MM.1S (cell line): ENCODE measurements at regions not wholly inside any gene's neighbourhood (a gene's known extent, or its start where the extent isn't known, plus 50 kb on each side); places are given as distances from the start of the nearest gene placed in this dataset.

Source experiments
- DNase-seq: peaks from one replicate; pipeline ENCODE4 v3.0.0-alpha.2; 2015
- H2AFZ ChIP-seq: fragments of 300-600 bp; sonication (generic); 2 replicates; pipeline ENCODE4 v1.6.0; 2016; ENCODE audit warnings: antibody characterized with exemption, low read length
- H3F3A ChIP-seq: fragments of 300-600 bp; sonication (generic); 2 replicates; pipeline ENCODE4 v1.6.1; 2016; ENCODE audit warnings: mild to moderate bottlenecking, antibody characterized with exemption, low read length, moderate library complexity, mixed read lengths; ENCODE audit not compliant: insufficient read depth
- H3K27ac ChIP-seq: fragments of 300-600 bp; sonication (generic); 2 replicates; pipeline ENCODE4 v1.5.1; 2016; ENCODE audit warnings: mild to moderate bottlenecking, low read length
- H3K27me3 ChIP-seq: fragments of 300-600 bp; sonication (generic); replicated peaks from 2 replicates; pipeline ENCODE4 v1.6.0; 2016; ENCODE audit warnings: low read length; ENCODE audit not compliant: insufficient read depth
- H3K36me3 ChIP-seq: fragments of 300-600 bp; sonication (generic); replicated peaks from 2 replicates; pipeline ENCODE4 v1.6.1; 2016; ENCODE audit warnings: mild to moderate bottlenecking, low read length, mixed read lengths; ENCODE audit not compliant: insufficient read depth
- H3K4me1 ChIP-seq: fragments of 300-600 bp; sonication (generic); 2 replicates; pipeline ENCODE4 v1.6.1; 2016; ENCODE audit warnings: low read length, mixed read lengths
- H3K4me2 ChIP-seq: fragments of 300-600 bp; sonication (generic); 2 replicates; pipeline ENCODE4 v1.6.0; 2016; ENCODE audit warnings: low read depth, low read length
- H3K4me3 ChIP-seq: fragments of 300-600 bp; sonication (generic); 2 replicates; pipeline ENCODE4 v1.5.1; 2016; ENCODE audit warnings: low read length, mixed read lengths
- H3K79me2 ChIP-seq: fragments of 300-600 bp; sonication (generic); 2 replicates; pipeline ENCODE4 v1.6.1; 2016; ENCODE audit warnings: mixed run types, low read length, mixed read lengths
- H3K9ac ChIP-seq: fragments of 300-600 bp; sonication (generic); 2 replicates; pipeline ENCODE4 v1.6.1; 2016; ENCODE audit warnings: low read length, mixed read lengths
- H3K9me2 ChIP-seq: fragments of 300-600 bp; sonication (generic); replicated peaks from 2 replicates; pipeline ENCODE4 v1.6.1; 2016; ENCODE audit warnings: mild to moderate bottlenecking, low read length, mixed read lengths; ENCODE audit not compliant: insufficient read depth
- H3K9me3 ChIP-seq: fragments of 300-600 bp; sonication (generic); replicated peaks from 2 replicates; pipeline ENCODE4 v1.6.1; 2016; ENCODE audit warnings: mild to moderate bottlenecking, low read length, mixed read lengths; ENCODE audit not compliant: insufficient read depth
- H4K20me1 ChIP-seq: fragments of 300-600 bp; sonication (generic); 2 replicates; pipeline ENCODE4 v1.6.1; 2016; ENCODE audit warnings: mild to moderate bottlenecking, low read length, moderate library complexity, mixed read lengths; ENCODE audit not compliant: insufficient read depth
- EZH2 ChIP-seq: fragments of 300-600 bp; sonication (generic); optimal IDR thresholded peaks from 2 replicates; pipeline ENCODE3; 2017; ENCODE audit warnings: low read depth, mild to moderate bottlenecking, antibody characterized with exemption, low read length, mixed read lengths
- EZH2phosphoT487 ChIP-seq: fragments of 300-600 bp; sonication (generic); IDR thresholded peaks from 2 replicates; pipeline ENCODE4 v1.6.1; 2018; ENCODE audit warnings: antibody characterized with exemption, low read length
- TF ChIP-seq, protein P1 (sequence below): fragments of 300-600 bp; sonication (generic); IDR thresholded peaks from 2 replicates; pipeline ENCODE4 v1.5.1; 2016; ENCODE audit warnings: antibody characterized with exemption, low read length, mixed read lengths

DNA sequence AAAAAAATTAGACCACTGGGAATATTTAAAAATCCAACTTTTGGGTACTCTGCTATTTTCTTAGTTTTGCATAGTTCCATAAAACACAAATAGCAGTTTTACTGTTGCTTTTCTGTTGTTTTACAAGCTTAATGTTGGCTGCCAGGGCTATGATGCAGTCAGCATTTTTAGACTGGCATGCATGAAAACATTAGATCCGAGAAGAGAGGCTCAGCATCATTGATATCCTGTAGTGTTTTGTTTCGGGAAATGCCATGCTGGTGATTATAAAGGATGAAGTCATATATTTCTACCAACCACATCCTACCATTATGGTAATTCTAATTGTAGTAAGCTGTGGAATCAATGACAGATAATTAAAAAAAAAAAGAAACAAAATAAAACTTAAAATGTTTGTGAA is 104.6 kb downstream of the MBL2 start:
- Histone ChIP-seq H3F3A (no peaks in the 10 kb centered on the region), H2AFZ (no peak overlapping the region), H3K79me2 (no peaks in the 10 kb centered on the region), H3K27me3 (no peaks in the 10 kb centered on the region), H3K9me2 (no peaks in the 10 kb centered on the region), H3K9me3 (no peaks in the 10 kb centered on the region), H3K4me2 (no peak overlapping the region), H3K9ac (no peak overlapping the region), H3K4me3 (no peak overlapping the region), H3K36me3 (no peaks in the 10 kb centered on the region), H4K20me1 (no peaks in the 10 kb centered on the region), H3K4me1 (no peaks in the 10 kb centered on the region), H3K27ac (no peak overlapping the region)
- TF ChIP-seq, protein P1, sequence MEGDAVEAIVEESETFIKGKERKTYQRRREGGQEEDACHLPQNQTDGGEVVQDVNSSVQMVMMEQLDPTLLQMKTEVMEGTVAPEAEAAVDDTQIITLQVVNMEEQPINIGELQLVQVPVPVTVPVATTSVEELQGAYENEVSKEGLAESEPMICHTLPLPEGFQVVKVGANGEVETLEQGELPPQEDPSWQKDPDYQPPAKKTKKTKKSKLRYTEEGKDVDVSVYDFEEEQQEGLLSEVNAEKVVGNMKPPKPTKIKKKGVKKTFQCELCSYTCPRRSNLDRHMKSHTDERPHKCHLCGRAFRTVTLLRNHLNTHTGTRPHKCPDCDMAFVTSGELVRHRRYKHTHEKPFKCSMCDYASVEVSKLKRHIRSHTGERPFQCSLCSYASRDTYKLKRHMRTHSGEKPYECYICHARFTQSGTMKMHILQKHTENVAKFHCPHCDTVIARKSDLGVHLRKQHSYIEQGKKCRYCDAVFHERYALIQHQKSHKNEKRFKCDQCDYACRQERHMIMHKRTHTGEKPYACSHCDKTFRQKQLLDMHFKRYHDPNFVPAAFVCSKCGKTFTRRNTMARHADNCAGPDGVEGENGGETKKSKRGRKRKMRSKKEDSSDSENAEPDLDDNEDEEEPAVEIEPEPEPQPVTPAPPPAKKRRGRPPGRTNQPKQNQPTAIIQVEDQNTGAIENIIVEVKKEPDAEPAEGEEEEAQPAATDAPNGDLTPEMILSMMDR = no peak
- TF ChIP-seq EZH2phosphoT487 = no peak
- TF ChIP-seq EZH2 = no peak
- DNase-seq = no peak

DNA sequence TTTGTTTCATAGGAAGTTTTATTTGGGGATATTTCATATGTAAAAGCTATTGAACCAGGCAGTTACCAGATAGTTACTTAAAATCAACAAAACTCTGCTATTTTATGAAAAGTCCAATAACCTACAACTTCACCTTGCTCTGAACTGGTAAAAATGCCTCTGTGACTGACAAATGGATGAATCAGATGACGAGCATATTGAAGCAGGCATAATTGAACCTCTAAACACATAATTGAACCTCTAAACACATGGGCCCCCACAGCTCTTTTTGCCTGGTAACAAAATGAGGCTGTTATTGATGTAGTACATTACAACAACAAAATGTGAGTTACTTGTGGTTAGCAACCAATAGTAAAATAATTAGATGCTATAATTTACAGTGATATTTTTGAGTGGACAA is 99.7 kb downstream of the MBL2 start:
- no peaks in the 10 kb centered on the region for H3K79me2 ChIP-seq
- H4K20me1 ChIP-seq = no peaks in the 10 kb centered on the region

DNA sequence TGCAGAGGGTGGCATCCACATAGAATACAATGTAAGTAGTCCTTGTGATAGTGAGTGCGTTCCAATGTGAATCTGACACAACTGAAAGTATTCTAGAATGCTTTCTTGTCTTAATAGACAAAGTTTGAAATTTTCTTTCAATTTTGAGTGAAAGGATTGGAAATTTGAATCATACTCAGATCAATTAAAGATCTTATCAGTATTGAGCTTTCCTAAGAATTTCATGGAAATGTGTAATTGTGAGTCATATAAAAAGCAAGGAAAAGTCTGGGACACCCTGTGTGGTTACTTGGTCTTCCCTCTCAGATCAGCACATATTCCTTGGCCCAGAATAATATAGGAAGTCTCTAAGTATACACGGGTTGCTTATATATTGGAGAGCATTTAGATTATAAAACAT is 99.1 kb downstream of the MBL2 start:
- Histone ChIP-seq H3F3A (no peaks in the 10 kb centered on the region), H4K20me1 (no peaks in the 10 kb centered on the region), H3K4me3 (no peak overlapping the region), H3K9me3 (no peaks in the 10 kb centered on the region), H3K79me2 (no peaks in the 10 kb centered on the region), H3K27ac (no peak overlapping the region), H3K36me3 (no peaks in the 10 kb centered on the region), H3K4me1 (no peaks in the 10 kb centered on the region), H2AFZ (no peak overlapping the region), H3K4me2 (no peak overlapping the region), H3K27me3 (no peaks in the 10 kb centered on the region; the same call in 1 of the 2 replicates), H3K9ac (no peak overlapping the region), H3K9me2 (no peaks in the 10 kb centered on the region)
- no peak for TF ChIP-seq EZH2
- TF ChIP-seq, protein P1 = no peak
- no peak for TF ChIP-seq EZH2phosphoT487
- no peak for DNase-seq

More for the DNA sequence above, 99.7 kb downstream of the MBL2 start:
- no peaks in the 10 kb centered on the region for H3K9me2 ChIP-seq
- H3K36me3 ChIP-seq = no peaks in the 10 kb centered on the region
- no peaks in the 10 kb centered on the region; the same call in 1 of the 2 replicates for H3K27me3 ChIP-seq
- no peak overlapping the region for H3K4me2 ChIP-seq
- no peak overlapping the region for H3K9ac ChIP-seq
- TF ChIP-seq, protein P1 = no peak
- H3F3A ChIP-seq = no peaks in the 10 kb centered on the region
- no peak overlapping the region for H3K4me3 ChIP-seq
- H3K27ac ChIP-seq = no peak overlapping the region
- no peaks in the 10 kb centered on the region for H3K4me1 ChIP-seq
- no peak for DNase-seq
- H3K9me3 ChIP-seq = no peaks in the 10 kb centered on the region
- no peak overlapping the region for H2AFZ ChIP-seq

- no peak overlapping the region for H3K4me2 ChIP-seq
- H3F3A ChIP-seq = no peaks in the 10 kb centered on the region
- no peaks in the 10 kb centered on the region for H3K4me1 ChIP-seq
- no peaks in the 10 kb centered on the region for H3K79me2 ChIP-seq
- H3K9ac ChIP-seq = no peak overlapping the region
- H3K27me3 ChIP-seq = no peaks in the 10 kb centered on the region; the same call in 1 of the 2 replicates
- H4K20me1 ChIP-seq = no peaks in the 10 kb centered on the region
- no peak overlapping the region for H2AFZ ChIP-seq
- no peak overlapping the region for H3K4me3 ChIP-seq
- H3K9me3 ChIP-seq = no peaks in the 10 kb centered on the region
- TF ChIP-seq EZH2phosphoT487 = no peak
- TF ChIP-seq EZH2 = no peak
- TF ChIP-seq, protein P1 = no peak
- no peaks in the 10 kb centered on the region for H3K9me2 ChIP-seq
- DNase-seq = no peak
- no peak overlapping the region for H3K27ac ChIP-seq
- H3K36me3 ChIP-seq = no peaks in the 10 kb centered on the region
Measured at GRCh38 chr10:52674474-52674873, 98.1 kb downstream of the MBL2 start.
